WERI-Rb-1 (cell line): ENCODE measurements at regions not wholly inside any gene's neighbourhood (a gene's known extent, or its start where the extent isn't known, plus 50 kb on each side); places are given as distances from the start of the nearest gene placed in this dataset.

Experiments used
- DNase-seq: peaks from one replicate; pipeline ENCODE4 v3.0.0-alpha.2; 2020
- H3K27ac ChIP-seq: fragments of 250-450 bp; sonication (Bioruptor Pico); 2 replicates; pipeline ENCODE4 v1.5.1; 2020; ENCODE audit warnings: mild to moderate bottlenecking, moderate library complexity
- H3K27me3 ChIP-seq: fragments of 250-450 bp; sonication (Bioruptor Pico); 2 replicates; pipeline ENCODE4 v1.5.1; 2021; ENCODE audit warnings: mild to moderate bottlenecking, low read depth, moderate library complexity; ENCODE audit not compliant: insufficient read depth, severe bottlenecking
- H3K36me3 ChIP-seq: fragments of 250-450 bp; sonication (Bioruptor Pico); 2 replicates; pipeline ENCODE4 v1.5.1; 2020; ENCODE audit warnings: mild to moderate bottlenecking, moderate library complexity
- H3K4me3 ChIP-seq: 2 replicates; pipeline ENCODE4 v1.5.1; 2011; ENCODE audit warnings: low read depth, mild to moderate bottlenecking, control low read depth, low read length
- H3K9me3 ChIP-seq: fragments of 250-450 bp; sonication (Bioruptor Pico); 2 replicates; pipeline ENCODE4 v1.5.1; 2021; ENCODE audit warnings: mild to moderate bottlenecking, moderate library complexity; ENCODE audit not compliant: severe bottlenecking
- TF ChIP-seq, protein P1 (sequence below): IDR thresholded peaks from 2 replicates; pipeline ENCODE4 v1.5.1; 2011; ENCODE audit warnings: low read depth, mild to moderate bottlenecking, control low read depth, inconsistent platforms, low read length

DNA sequence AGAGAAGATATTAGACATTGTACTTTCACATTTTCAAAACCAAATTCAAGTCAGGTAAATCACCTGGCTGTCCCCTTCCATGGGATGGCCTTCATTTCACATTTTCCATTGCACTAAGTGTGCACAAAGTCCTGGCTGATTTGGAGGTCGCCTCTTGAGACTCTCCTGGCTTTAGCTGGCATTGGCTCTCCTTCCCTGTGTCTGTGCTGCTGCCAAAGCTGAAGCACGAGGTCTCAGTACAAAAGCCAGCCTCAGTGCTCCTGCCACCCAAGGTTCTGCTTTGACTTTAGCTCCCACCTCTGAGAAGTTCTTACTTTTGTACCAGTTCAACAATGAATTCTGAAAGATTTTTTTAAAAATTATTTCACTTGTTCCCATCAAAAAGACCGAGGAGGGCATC, 289.2 kb upstream of the CNR1 start:
- no peaks in the 10 kb centered on the region for H3K9me3 ChIP-seq
- no peak overlapping the region for H3K4me3 ChIP-seq
- H3K27me3 ChIP-seq = no peaks in the 10 kb centered on the region
- H3K27ac ChIP-seq = no peak overlapping the region
- TF ChIP-seq, protein P1, sequence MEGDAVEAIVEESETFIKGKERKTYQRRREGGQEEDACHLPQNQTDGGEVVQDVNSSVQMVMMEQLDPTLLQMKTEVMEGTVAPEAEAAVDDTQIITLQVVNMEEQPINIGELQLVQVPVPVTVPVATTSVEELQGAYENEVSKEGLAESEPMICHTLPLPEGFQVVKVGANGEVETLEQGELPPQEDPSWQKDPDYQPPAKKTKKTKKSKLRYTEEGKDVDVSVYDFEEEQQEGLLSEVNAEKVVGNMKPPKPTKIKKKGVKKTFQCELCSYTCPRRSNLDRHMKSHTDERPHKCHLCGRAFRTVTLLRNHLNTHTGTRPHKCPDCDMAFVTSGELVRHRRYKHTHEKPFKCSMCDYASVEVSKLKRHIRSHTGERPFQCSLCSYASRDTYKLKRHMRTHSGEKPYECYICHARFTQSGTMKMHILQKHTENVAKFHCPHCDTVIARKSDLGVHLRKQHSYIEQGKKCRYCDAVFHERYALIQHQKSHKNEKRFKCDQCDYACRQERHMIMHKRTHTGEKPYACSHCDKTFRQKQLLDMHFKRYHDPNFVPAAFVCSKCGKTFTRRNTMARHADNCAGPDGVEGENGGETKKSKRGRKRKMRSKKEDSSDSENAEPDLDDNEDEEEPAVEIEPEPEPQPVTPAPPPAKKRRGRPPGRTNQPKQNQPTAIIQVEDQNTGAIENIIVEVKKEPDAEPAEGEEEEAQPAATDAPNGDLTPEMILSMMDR = no peak
- no peaks in the 10 kb centered on the region for H3K36me3 ChIP-seq
- DNase-seq = no peak

GRCh38 chr6:88454658-88455057, 288.5 kb upstream of the CNR1 start:
- Histone ChIP-seq H3K4me3 (no peak overlapping the region), H3K9me3 (no peaks in the 10 kb centered on the region), H3K27me3 (no peaks in the 10 kb centered on the region), H3K27ac (no peak overlapping the region), H3K36me3 (no peaks in the 10 kb centered on the region)
- DNase-seq = no peak
- TF ChIP-seq, protein P1 = no peak

GRCh38 chr6:88449770-88450169, 283.6 kb upstream of the CNR1 start:
- H3K36me3 ChIP-seq = no peaks in the 10 kb centered on the region
- no peaks in the 10 kb centered on the region for H3K9me3 ChIP-seq
- no peak overlapping the region for H3K27ac ChIP-seq
- no peak for DNase-seq
- no peak overlapping the region for H3K4me3 ChIP-seq
- TF ChIP-seq, protein P1 = no peak
- no peaks in the 10 kb centered on the region for H3K27me3 ChIP-seq

DNA sequence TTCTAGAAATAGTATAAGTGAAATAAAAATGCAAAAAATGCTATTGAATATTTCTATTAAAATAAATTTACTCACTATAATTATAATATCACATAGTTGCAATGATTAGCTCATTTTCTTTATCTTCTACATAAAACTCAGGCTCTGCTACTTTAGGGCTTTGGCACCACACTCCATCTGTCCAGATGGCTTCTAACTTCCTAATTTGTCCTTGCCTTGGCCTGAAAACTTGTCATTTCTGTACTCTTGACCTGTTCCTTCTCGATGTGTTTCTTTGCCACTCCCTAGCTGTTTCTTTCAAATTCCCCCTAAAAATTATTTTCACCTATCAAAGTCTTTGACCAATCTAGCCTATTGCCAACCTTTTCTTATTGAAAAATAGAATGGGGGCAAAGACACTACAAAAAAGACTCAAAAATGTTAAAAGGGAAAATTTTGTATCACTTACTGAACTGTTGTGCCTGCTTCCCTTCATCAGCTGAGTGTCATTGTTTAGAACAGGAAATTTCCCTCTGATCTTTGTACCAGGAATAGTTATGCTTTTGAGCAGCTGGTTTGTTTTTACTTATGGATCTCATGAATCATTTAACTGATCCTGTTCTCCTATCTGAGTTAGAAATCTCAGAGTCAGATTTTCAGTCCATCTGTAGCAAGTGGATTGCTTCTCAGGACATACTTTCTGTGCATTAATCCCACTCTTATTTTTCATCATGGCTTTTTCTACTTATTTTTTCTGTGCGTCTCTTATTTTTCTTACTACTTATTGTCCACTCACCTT, 279.2 kb upstream of the CNR1 start:
- no peaks in the 10 kb centered on the region for H3K9me3 ChIP-seq
- no peak for DNase-seq
- no peaks in the 10 kb centered on the region for H3K27me3 ChIP-seq
- no peak overlapping the region for H3K27ac ChIP-seq
- no peak overlapping the region for H3K4me3 ChIP-seq
- TF ChIP-seq, protein P1 = no peak
- H3K36me3 ChIP-seq = no peaks in the 10 kb centered on the region

DNA sequence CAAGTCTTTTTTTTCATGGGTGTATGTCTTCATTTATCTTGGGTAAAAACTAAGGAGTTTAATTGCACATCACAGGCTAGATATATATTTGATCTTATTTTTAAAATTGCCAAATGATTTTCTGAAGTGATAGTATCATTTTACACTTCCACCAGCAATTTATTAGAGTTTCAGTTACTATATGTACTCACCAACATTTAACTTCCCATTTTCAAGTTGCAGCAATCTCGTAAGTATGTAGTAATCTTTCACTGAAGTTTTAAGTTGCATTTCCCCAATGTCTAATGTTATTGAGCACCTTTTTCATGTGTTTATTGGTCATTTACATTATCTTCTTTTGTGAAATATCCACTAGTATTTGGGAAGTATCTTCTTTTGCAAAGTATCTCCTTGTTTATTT, 277.4 kb upstream of the CNR1 start:
- Histone ChIP-seq H3K36me3 (no peaks in the 10 kb centered on the region), H3K27ac (no peak overlapping the region), H3K4me3 (no peak overlapping the region), H3K27me3 (no peaks in the 10 kb centered on the region), H3K9me3 (no peaks in the 10 kb centered on the region)
- DNase-seq = no peak
- TF ChIP-seq, protein P1 = no peak

- TF ChIP-seq, protein P1 = no peak
- no peak overlapping the region for H3K27ac ChIP-seq
- DNase-seq = no peak
Observed at GRCh38 chr6:88442737-88443136, 276.6 kb upstream of the CNR1 start.

More at GRCh38 chr6:88442737-88443136, 276.6 kb upstream of the CNR1 start:
- Histone ChIP-seq H3K27me3 (no peaks in the 10 kb centered on the region), H3K9me3 (no peaks in the 10 kb centered on the region), H3K36me3 (no peaks in the 10 kb centered on the region), H3K4me3 (no peak overlapping the region)
